ENCODE measurements at regions not wholly inside any gene's neighbourhood (a gene's known extent, or its start where the extent isn't known, plus 50 kb on each side); places are given as distances from the start of the nearest gene placed in this dataset.
A peak's percentile ranks its signal among the peaks of the same experiment; 100 is the strongest.

DNA sequence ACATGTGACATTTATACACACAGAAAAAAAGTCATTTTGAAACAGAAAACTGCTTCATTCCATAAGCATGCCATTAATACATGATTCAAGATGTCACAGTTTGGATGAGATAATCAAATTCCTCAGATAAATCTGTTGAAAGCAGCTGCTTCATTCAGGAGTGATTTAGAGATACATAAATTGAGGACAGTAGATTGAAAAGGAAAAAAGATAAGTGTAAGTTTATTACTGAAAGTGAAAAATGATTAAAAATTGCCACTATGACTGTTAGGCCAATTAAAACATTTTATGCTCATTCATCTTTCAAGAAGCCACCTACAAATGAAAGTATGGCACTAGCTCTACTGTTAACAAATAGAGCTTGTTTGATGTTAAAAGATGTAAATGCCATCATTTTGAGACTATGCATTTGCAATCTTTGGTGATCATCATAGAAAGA, 136.9 kb upstream of the CDK6 start:
- Mint-ChIP-seq H3K36me3 (ENCODE audit: insufficient read depth, unreplicated experiment) (no peaks in the 10 kb centered on the region), H3K27ac (ENCODE audit: low read depth, unreplicated experiment) (peak overlapping the region; percentile 37), H3K9me3 (ENCODE audit: unreplicated experiment) (peaks cover 9% of the 10 kb centered on the region), H3K4me3 (ENCODE audit: unreplicated experiment) (no peak overlapping the region), H3K4me1 (ENCODE audit: insufficient read depth, unreplicated experiment) (peaks cover 14% of the 10 kb centered on the region), H3K27me3 (ENCODE audit: insufficient read depth, unreplicated experiment) (no peaks in the 10 kb centered on the region)
- DNase-seq (ENCODE audit: unreplicated experiment): no peak
- intact Hi-C loops (cut with micrococcal nuclease): loop anchor here (5.0 kb wide), 1 partner anchor 71 kb away; no protein-coding TSS in a partner anchor
- TF ChIP-seq, protein P1, sequence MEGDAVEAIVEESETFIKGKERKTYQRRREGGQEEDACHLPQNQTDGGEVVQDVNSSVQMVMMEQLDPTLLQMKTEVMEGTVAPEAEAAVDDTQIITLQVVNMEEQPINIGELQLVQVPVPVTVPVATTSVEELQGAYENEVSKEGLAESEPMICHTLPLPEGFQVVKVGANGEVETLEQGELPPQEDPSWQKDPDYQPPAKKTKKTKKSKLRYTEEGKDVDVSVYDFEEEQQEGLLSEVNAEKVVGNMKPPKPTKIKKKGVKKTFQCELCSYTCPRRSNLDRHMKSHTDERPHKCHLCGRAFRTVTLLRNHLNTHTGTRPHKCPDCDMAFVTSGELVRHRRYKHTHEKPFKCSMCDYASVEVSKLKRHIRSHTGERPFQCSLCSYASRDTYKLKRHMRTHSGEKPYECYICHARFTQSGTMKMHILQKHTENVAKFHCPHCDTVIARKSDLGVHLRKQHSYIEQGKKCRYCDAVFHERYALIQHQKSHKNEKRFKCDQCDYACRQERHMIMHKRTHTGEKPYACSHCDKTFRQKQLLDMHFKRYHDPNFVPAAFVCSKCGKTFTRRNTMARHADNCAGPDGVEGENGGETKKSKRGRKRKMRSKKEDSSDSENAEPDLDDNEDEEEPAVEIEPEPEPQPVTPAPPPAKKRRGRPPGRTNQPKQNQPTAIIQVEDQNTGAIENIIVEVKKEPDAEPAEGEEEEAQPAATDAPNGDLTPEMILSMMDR (IDR thresholded peaks at IDR 0.05; ENCODE audit: unreplicated experiment): no peak
- ChIA-PET POLR2A (interaction anchor here (1.2 to 1.8 kb wide), 3 partner anchors 12 to 69 kb away, joined by 3 to 8 read pairs (median 4); no protein-coding TSS in a partner anchor), CTCF (interaction anchor here (0.8 kb wide), 1 partner anchor 17 kb away, joined by 3 read pairs; no protein-coding TSS in a partner anchor)
- no TSS peak for BruUV-seq (replicated peaks)

DNA sequence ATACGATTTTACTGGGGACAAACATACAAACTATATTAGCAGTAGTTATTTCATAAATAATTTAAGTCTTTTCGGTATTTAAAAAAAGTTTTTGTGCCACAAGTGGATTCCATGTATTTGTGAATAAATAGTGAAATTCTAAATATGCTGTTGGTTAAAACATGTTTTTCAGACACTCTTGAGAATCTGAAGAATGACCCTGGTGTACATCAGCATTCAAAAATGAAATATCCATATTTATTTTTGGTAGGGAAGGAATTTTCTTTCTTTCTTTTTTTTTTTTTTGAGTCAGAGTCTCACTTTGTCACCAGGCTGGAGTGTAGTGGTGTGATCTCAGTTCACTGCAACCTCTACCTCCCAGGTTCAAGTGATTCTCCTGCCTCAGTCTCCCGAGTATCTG, 136.1 kb upstream of the CDK6 start:
- BruUV-seq (replicated peaks): no TSS peak
- TF ChIP-seq, protein P1 (IDR thresholded peaks at IDR 0.05; ENCODE audit: unreplicated experiment): no peak
- CTCF ChIA-PET: no interaction called here
- POLR2A ChIA-PET: no interaction called here
- peaks cover 14% of the 10 kb centered on the region for H3K4me1 Mint-ChIP-seq (ENCODE audit: insufficient read depth, unreplicated experiment)
- H3K27ac Mint-ChIP-seq (ENCODE audit: low read depth, unreplicated experiment): no peak overlapping the region
- H3K9me3 Mint-ChIP-seq (ENCODE audit: unreplicated experiment): peaks cover 9% of the 10 kb centered on the region
- intact Hi-C loops (cut with micrococcal nuclease): loop anchor here (5.0 kb wide), 1 partner anchor 70 kb away; no protein-coding TSS in a partner anchor
- H3K36me3 Mint-ChIP-seq (ENCODE audit: insufficient read depth, unreplicated experiment): no peaks in the 10 kb centered on the region
- H3K4me3 Mint-ChIP-seq (ENCODE audit: unreplicated experiment): no peak overlapping the region
- DNase-seq (ENCODE audit: unreplicated experiment): no peak
- H3K27me3 Mint-ChIP-seq (ENCODE audit: insufficient read depth, unreplicated experiment): no peaks in the 10 kb centered on the region

DNA sequence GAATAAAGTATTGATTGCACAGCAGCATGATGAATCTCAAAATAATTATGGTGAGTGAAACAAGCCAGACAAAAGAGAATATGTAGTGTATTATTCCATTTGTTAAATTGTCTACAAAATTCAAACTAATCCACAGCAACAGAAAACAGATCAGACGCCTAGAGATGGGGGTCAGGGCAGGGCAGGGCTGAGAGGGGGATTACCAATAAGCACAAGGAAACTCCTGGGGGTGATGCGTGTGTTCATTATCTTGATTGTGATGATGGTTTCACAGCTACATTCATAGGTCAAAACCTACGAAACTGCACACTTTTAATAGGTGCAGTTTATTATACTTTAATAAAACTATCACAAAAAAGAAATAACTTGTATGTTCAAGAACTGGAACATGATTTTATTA, 132.7 kb upstream of the CDK6 start:
- Mint-ChIP-seq H3K36me3 (ENCODE audit: insufficient read depth, unreplicated experiment) (no peaks in the 10 kb centered on the region), H3K27me3 (ENCODE audit: insufficient read depth, unreplicated experiment) (no peaks in the 10 kb centered on the region), H3K4me3 (ENCODE audit: unreplicated experiment) (no peak overlapping the region), H3K4me1 (ENCODE audit: insufficient read depth, unreplicated experiment) (peaks cover 11% of the 10 kb centered on the region), H3K9me3 (ENCODE audit: unreplicated experiment) (no peaks in the 10 kb centered on the region), H3K27ac (ENCODE audit: low read depth, unreplicated experiment) (no peak overlapping the region)
- no peak for DNase-seq (ENCODE audit: unreplicated experiment)
- ChIA-PET POLR2A (no interaction called here), CTCF (no interaction called here)
- BruUV-seq (replicated peaks): no TSS peak
- intact Hi-C loops (cut with micrococcal nuclease): no loop called here
- TF ChIP-seq, protein P1 (IDR thresholded peaks at IDR 0.05; ENCODE audit: unreplicated experiment): no peak

DNA sequence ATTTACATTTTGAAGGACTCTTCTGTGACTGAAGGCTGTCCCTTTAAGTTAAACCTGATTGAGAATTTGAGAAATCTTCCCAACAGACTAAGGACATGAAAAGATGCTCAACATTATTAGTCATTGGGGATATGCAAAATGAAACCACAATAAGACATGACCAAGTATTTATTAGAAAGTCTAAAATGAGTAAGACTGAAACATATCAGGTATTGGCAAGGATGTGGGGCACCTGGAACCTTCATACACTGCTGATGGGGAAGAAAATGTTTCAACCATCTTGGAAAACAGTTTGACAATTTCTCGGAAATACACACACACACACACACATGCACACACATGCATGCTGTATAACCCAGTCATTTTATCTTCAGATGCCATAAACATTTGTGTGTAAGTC, 132.1 kb upstream of the CDK6 start:
- ChIA-PET CTCF (no interaction called here), POLR2A (no interaction called here)
- Mint-ChIP-seq H3K4me3 (ENCODE audit: unreplicated experiment) (no peak overlapping the region), H3K36me3 (ENCODE audit: insufficient read depth, unreplicated experiment) (no peaks in the 10 kb centered on the region), H3K4me1 (ENCODE audit: insufficient read depth, unreplicated experiment) (peaks cover 5% of the 10 kb centered on the region), H3K27me3 (ENCODE audit: insufficient read depth, unreplicated experiment) (no peaks in the 10 kb centered on the region), H3K9me3 (ENCODE audit: unreplicated experiment) (no peaks in the 10 kb centered on the region), H3K27ac (ENCODE audit: low read depth, unreplicated experiment) (no peak overlapping the region)
- TF ChIP-seq, protein P1 (IDR thresholded peaks at IDR 0.05; ENCODE audit: unreplicated experiment): no peak
- intact Hi-C loops (cut with micrococcal nuclease): no loop called here
- no TSS peak for BruUV-seq (replicated peaks)
- DNase-seq (ENCODE audit: unreplicated experiment): no peak

All from MCF 10A (cell line).